ENCODE measurements at regions not wholly inside any gene's neighbourhood (a gene's known extent, or its start where the extent isn't known, plus 50 kb on each side); places are given as distances from the start of the nearest gene placed in this dataset.

DNA sequence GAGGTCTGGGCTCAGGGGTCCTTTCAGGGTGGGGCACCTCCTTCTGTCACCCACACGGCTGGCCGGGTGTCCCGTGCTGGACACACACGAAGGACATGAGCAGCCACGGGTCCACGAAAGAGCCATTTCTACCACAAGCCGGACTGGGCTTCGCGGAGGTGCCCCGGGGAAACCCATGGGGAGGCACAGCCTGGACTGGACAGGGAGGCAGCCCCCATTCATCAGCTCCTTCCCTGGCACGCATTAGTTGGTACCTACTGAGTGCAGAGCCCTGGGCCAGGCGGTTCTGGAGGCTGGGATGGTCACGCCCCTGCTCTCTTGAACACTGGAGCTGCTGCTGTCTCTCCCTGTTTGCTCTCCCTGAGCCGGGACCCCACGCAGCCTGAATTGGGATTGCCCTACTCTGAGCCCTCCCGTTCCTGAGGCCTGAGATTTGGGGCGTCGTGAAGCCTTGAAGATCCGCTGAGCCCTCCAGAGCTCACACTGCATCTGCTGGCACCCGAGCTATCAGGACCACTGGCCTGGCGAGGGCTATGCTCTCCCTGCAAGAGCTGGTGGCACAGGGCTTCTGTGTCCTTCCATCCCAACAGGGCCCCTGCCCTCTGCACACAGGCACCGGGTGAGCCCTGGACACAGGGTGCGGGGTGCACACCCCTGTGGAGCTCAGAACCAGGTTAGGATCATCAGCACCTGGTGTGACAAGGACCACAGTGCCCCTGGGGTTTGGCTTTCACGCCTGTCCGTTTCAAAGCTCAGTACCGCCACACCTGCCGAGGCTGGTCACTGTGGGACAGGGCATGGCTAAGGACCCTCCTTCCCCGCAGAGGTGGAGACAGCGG is 84.6 kb downstream of the MYEOV start:
- DNase-seq (ENCODE audit: insufficient read length, low spot score) (no peak), FAIRE-seq (no peak)
- no peak for TF ChIP-seq POLR2A (IDR thresholded peaks at IDR 0.05; ENCODE audit: low read depth, low read length)

- no peak for DNase-seq (ENCODE audit: insufficient read length, low spot score)
- FAIRE-seq: no peak
- TF ChIP-seq POLR2A (IDR thresholded peaks at IDR 0.05; ENCODE audit: low read depth, low read length): no peak
Measured at GRCh38 chr11:69380451-69380901, 86.5 kb downstream of the MYEOV start.

- no peak for TF ChIP-seq POLR2A (IDR thresholded peaks at IDR 0.05; ENCODE audit: low read depth, low read length)
- DNase-seq (ENCODE audit: insufficient read length, low spot score): no peak
- FAIRE-seq: no peak
Measured at GRCh38 chr11:69380921-69381581, 87.1 kb downstream of the MYEOV start.

DNA sequence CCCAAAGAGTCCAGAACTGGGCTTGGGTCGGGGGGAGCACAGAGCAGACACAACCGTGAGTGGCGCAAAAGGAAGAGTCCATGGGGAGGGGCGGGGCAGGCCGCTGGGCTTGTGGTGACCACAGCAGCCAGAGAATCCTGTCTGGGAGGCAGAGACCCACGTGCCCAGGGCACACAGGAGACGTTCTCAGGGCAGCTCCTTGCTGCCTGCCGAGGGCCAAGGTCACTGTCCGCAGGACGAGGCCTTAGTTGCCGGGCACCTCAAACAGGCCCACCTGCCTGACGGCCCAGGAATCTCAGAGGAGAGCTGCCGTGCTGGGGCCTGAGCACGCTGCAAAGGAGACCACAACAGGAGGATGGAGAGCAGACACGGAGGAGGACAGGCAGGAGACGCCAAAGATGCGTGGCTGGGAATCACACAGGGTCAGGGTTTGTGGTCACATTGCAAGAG is 87.8 kb downstream of the MYEOV start:
- no peak for DNase-seq (ENCODE audit: insufficient read length, low spot score)
- no peak for FAIRE-seq
- no peak for TF ChIP-seq POLR2A (IDR thresholded peaks at IDR 0.05; ENCODE audit: low read depth, low read length)

- DNase-seq (ENCODE audit: insufficient read length, low spot score): no peak
- TF ChIP-seq POLR2A (IDR thresholded peaks at IDR 0.05; ENCODE audit: low read depth, low read length): 0 out of 2 replicates have a peak, but pooled peaks have one; percentile 14
- FAIRE-seq: no peak
Measured at GRCh38 chr11:69382131-69383128, 88.5 kb downstream of the MYEOV start.

DNA sequence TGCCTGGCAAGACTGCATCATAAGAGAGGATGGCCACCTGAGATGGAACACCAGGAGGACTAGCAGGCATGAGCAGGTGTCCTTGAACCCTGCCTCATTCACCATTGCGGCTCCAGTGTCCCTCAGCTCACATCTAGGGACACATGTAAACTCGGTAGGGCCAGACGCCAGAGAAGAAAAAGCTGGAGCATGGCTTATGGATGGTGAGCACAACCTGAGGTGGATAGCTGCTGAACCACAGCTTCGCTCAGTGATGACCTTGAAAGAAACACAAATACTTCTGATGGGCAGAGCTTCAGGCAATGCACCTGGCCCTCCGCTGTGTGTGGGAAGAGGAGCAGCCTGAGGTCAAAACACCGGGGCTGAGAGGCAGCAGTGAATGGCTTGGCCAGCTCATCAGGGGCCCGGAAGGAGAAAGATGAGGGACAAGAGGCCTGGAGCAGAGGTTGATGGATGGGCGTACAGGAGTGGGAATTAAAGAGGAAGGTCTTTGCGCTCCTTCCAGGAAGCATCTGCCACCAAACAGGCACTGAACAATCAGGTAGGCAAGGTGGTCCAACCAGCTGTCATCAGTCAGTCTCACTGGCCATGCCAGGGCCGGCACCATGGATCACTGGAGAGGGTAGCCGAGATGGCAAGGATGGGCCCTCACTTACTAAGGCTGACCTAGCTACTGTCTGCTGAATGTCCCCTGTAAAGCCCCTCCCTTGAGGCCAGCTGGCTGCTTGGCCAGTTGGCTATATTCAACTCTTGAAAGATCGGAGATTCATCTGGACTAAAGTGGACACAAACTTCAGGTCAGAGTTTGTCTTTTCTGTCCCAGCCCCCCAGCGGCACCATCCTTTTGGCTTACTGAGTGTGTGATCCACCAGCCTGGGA is 89.7 kb downstream of the MYEOV start:
- no peak for DNase-seq (ENCODE audit: insufficient read length, low spot score)
- TF ChIP-seq POLR2A (IDR thresholded peaks at IDR 0.05; ENCODE audit: low read depth, low read length): no peak
- no peak for FAIRE-seq

DNA sequence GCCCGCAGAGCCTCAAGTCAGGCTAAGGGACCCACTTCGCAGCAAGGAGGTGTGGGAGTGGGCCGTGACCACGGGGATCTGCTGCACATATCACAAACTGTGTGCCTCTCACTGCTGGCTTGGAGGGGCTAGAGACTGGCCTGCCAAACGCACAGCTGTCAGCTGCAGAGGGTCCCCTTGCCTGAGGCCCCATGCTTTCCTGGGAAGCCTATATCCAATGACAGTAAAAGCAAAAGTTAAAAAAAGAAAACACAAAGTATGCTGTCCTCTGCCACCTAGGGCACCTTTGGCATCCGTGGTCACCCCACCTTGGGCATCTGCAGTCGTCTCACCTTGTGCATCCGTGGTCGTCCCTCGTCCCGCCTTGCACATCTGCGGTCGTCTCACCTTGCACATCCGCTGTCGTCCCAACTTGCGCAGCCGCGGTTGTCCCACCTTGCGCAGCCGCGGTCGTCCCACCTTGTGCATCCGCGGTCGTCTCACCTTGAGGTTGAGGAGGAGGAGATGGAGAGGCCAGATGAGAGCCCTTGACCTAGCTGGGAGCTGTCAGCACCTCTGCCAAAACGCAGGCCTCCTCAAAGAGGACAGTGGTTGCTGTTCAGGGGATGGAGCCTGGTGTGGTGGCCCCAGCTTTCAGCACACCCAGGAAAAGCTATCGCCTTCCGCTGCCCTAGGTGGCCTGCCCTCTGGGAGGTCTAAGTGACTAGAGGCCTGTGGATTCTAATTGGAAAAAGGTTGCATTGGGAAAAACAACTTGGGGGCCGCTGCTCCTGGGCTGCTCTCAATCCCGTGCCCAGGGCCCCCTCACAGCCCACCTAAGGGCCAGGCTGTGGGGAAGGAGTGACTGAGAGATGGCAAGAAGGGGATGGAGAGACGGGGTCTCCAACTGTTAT is 90.5 kb downstream of the MYEOV start:
- no peak for FAIRE-seq
- no peak for DNase-seq (ENCODE audit: insufficient read length, low spot score)
- no peak for TF ChIP-seq POLR2A (IDR thresholded peaks at IDR 0.05; ENCODE audit: low read depth, low read length)

GRCh38 chr11:69385144-69385820 is 91.3 kb downstream of the MYEOV start:
- FAIRE-seq (no peak), DNase-seq (ENCODE audit: insufficient read length, low spot score) (no peak)
- no peak for TF ChIP-seq POLR2A (IDR thresholded peaks at IDR 0.05; ENCODE audit: low read depth, low read length)

DNA sequence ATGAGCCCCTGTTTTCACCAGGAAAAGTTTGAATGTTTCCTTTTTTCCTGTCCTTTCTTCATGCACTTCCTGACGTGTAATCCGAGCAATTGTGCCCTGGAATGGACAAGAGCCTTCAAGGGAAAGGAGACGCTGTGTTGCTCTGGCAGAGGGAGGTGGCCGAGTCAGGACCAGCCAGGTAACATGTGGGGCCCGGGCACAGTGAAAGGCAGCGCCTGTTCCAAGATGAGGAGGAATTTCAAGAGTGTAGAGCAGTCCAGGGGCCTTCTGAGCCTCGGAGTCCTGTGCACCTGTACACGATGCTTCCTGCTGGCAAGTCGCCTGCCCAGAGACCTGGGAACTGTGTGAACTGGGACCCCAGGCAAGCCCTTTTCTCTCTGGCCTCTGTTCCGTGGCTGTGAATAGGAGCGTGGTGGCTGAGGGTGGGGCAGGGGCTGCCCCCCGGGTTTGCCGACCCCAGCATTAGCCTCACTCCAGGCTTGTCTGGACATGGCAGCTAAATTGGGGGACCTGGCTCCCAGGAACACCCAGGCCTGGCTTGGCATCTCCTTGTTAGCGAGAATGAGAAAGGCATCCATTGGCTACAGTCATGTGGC is 92.0 kb downstream of the MYEOV start:
- FAIRE-seq (no peak), DNase-seq (ENCODE audit: insufficient read length, low spot score) (no peak)
- TF ChIP-seq POLR2A (IDR thresholded peaks at IDR 0.05; ENCODE audit: low read depth, low read length): no peak

DNA sequence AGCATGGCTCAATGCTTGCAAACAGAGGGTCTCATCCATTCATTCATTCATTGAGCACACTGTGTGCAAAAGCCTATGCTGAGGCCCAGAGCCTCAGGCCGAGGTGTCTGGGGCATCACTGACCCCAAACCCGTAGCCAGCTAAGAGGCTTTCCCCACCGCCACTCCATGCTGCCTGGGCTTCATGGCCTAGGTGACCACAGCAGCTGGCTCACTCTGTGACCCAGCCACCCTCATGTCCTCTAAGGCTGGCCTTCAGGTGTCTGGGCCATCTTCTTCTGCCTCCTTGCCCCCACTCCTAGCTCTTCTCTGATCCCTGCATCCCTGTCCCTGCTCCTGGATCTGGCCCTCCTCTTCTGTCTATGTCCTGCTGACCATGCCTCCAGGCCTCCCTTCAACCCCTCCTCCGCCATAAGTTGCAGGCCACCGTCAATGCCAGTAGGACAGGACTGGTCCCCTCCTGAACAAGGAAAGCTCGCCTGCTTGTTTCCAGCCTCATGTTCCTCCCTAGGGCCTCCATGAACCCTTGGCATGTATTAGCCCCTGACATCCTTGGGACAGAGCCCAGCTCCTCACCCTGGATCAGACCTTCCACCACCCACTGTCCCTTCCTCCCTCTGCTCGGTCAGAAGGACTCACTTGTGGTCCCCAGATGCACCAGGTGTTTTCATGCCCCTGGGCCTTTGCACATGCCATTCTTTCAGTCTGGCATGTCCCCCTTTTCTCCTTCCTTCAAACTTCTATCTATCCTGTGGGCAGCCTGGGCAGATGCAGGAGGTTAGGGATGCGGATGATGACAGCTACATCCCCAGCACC is 92.8 kb downstream of the MYEOV start:
- no peak for FAIRE-seq
- no peak for DNase-seq (ENCODE audit: insufficient read length, low spot score)
- TF ChIP-seq POLR2A (IDR thresholded peaks at IDR 0.05; ENCODE audit: low read depth, low read length): no peak
